ENCODE measurements at regions not wholly inside any gene's neighbourhood (a gene's known extent, or its start where the extent isn't known, plus 50 kb on each side); places are given as distances from the start of the nearest gene placed in this dataset.
A peak's percentile ranks its signal among the peaks of the same experiment; 100 is the strongest.

GRCh38 chr12:123100882-123101281, 50.0 kb downstream of the PITPNM2 start:
- no peak for DNase-seq

GRCh38 chr12:123100450-123100849, 50.4 kb downstream of the PITPNM2 start:
- DNase-seq, result no peak

GRCh38 chr12:123099560-123100192, 51.2 kb downstream of the PITPNM2 start:
- no peak for DNase-seq

GRCh38 chr12:123098780-123099179, 52.1 kb downstream of the PITPNM2 start:
- DNase-seq, result no peak

- DNase-seq, result no peak
Measured at GRCh38 chr12:123097561-123098084, 53.3 kb downstream of the PITPNM2 start.

- DNase-seq, result no peak
Measured at GRCh38 chr12:123096741-123097140, 54.1 kb downstream of the PITPNM2 start.

- no peak for DNase-seq
Measured at GRCh38 chr12:123096182-123096581, 54.7 kb downstream of the PITPNM2 start.

- DNase-seq, result peak; percentile 67 to 76
Measured at GRCh38 chr12:123095078-123095881, 55.6 kb downstream of the PITPNM2 start.

- DNase-seq, result no peak
Measured at GRCh38 chr12:123094349-123095077, 56.4 kb downstream of the PITPNM2 start.

GRCh38 chr12:123092866-123093265, 58.0 kb downstream of the PITPNM2 start:
- DNase-seq, result no peak

GRCh38 chr12:123091230-123092150, 59.4 kb downstream of the PITPNM2 start:
- DNase-seq, result no peak

- no peak for DNase-seq
Measured at GRCh38 chr12:123089631-123090353, 61.1 kb downstream of the PITPNM2 start.

- DNase-seq, result no peak
Measured at GRCh38 chr12:123089140-123089539, 61.8 kb downstream of the PITPNM2 start.

GRCh38 chr12:123085730-123086487, 65.0 kb downstream of the PITPNM2 start:
- DNase-seq, result no peak

- DNase-seq, result no peak
Measured at GRCh38 chr12:123085066-123085465, 65.8 kb downstream of the PITPNM2 start.

GRCh38 chr12:123083661-123084571, 67.0 kb downstream of the PITPNM2 start:
- no peak for DNase-seq

GRCh38 chr12:123080634-123081033, 70.3 kb downstream of the PITPNM2 start:
- DNase-seq, result no peak

- DNase-seq, result no peak
Measured at GRCh38 chr12:123078531-123079155, 72.2 kb downstream of the PITPNM2 start.

- no peak for DNase-seq
Measured at GRCh38 chr12:123078120-123078465, 72.8 kb downstream of the PITPNM2 start.
